Pancreas (tissue), 10 donors: ENCODE measurements at regions not wholly inside any gene's neighbourhood (a gene's known extent, or its start where the extent isn't known, plus 50 kb on each side); places are given as distances from the start of the nearest gene placed in this dataset.
A peak's percentile ranks its signal among the peaks of the same experiment; 100 is the strongest.

ENCODE experiments used
- ATAC-seq, 4 donors: fragments of 200-7000 bp; cut with Tn5 transposase; one replicate each; pipeline versions ENCODE4 v1.8.0 to v1.9.1; 2020; ENCODE audit warnings: mild to moderate bottlenecking in 4 of 4, moderate library complexity in 4 of 4
- DNase-seq, 6 donors: peaks; one replicate each; pipeline ENCODE4 v3.0.0-alpha.2; 2020
- FAIRE-seq: peaks from 2 replicates; lab custom pipeline; 2012; peaks lifted over from hg19 to GRCh38; lab: Jason Lieb, UNC
- H3K27ac ChIP-seq, 4 donors: fragments of 200-600 bp; sonication (generic); 1 replicate in 3 of 4; 2 replicates in 1 of 4; pipeline versions ENCODE4 v1.5.0 to v1.8.0; 2020
- H3K27me3 ChIP-seq, 4 donors: fragments of 200-600 bp; one replicate each; pipeline ENCODE4 v1.8.0; 2021
- H3K36me3 ChIP-seq, 3 donors: fragments of 200-600 bp; sonication (generic) in 1 of 3; one replicate each; pipeline versions ENCODE4 v1.5.0 to v1.8.0; 2020 to 2021
- H3K4me1 ChIP-seq, 3 donors: fragments of 200-600 bp; one replicate each; pipeline ENCODE4 v1.8.0; 2021
- H3K4me3 ChIP-seq, 4 donors: fragments of 200-600 bp; sonication (generic) in 2 of 4; one replicate each; pipeline versions ENCODE4 v1.5.0 to v1.8.0; 2020 to 2021
- H3K9me3 ChIP-seq, 4 donors: fragments of 200-600 bp; one replicate each; pipeline ENCODE4 v1.8.0; 2021
- CTCF ChIP-seq, 4 donors: fragments of 200-600 bp; sonication (generic) in 3 of 4; IDR thresholded peaks; one replicate each; pipeline versions ENCODE4 v1.5.0 to v1.8.0; 2021; ENCODE audit warnings: antibody characterized with exemption in 4 of 4
- WGBS, 2 donors: extraction: QIAGEN DNeasy Blood & Tissue Kit; methylation state at CpG; one replicate each; pipeline ENCODE4 v1.1.7; 2013; 5-methylcytosine and 5-hydroxymethylcytosine counted together
- intact Hi-C, 3 donors: fragments of 100-400 bp; cut with DNase I; formaldehyde crosslinking; loops; one replicate each; pipeline versions ENCODE4 v1.11.1 to v1.14.2; 2022
- donor health status: healthy with polysubstance abuse.
- donor health status: DM: no; HTN: no; CAD: no; lungs with moderate emphysema.
- donor health status: DM: no; HTN: no; CAD: no.
- donor health status: control.
- donor health status: control.
- donor health status: Bipolar disorder and iron deficiency.
- donor health status: DM: yes; HTN: yes; CAD: no.
- donor health status: DM: no; HTN: no; CAD: no.
- donor health status: DM: no; HTN: no; CAD: no.
- donor health status: DM: yes; HTN: yes; CAD: no.

DNA sequence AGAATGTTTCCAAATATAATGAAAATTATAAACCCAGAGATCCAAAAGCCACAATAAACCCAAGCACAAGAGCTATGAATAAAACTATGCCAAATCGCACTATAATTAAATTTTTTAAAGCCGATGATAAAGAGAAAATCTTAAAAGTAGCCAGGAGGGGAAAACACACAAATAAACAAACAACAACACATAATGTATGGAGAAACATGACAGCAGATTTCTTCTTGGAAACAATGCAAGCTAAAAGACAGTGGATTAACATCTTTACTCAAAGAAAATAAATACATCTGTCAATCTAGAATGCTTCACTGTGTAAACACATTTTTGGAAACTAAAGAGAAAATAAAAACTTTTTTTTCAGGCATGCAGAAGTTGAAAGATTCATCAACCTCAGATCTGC is 53.0 kb upstream of the SMOX start:
- WGBS, 2 donors, result 25 to 58% methylated on average over 2 of the region's 2 CpGs
- no peaks in the 10 kb centered on the region for H3K27me3 ChIP-seq
- peaks cover 0 to 3% (median 0%) of the 10 kb centered on the region in 3 donors for H3K4me1 ChIP-seq
- FAIRE-seq (no peak), DNase-seq (no peak), ATAC-seq (no peak)
- no peaks in the 10 kb centered on the region for H3K36me3 ChIP-seq
- no peak overlapping the region for H3K27ac ChIP-seq
- no peak overlapping the region for H3K4me3 ChIP-seq
- TF ChIP-seq CTCF (IDR thresholded peaks at IDR 0.05), result no peak
- intact Hi-C loops, result no loop called here
- H3K9me3 ChIP-seq, result no peaks in the 10 kb centered on the region

- DNase-seq (peak; percentile 41 to 87 (median 77)), ATAC-seq (peak; percentile 83 to 96 (median 92)), FAIRE-seq (no peak)
- Histone ChIP-seq H3K4me1 (peaks cover 0 to 3% (median 0%) of the 10 kb centered on the region in 3 donors), H3K4me3 (no peak overlapping the region), H3K27me3 (no peaks in the 10 kb centered on the region), H3K27ac (no peak overlapping the region), H3K36me3 (no peaks in the 10 kb centered on the region), H3K9me3 (no peaks in the 10 kb centered on the region)
- peak; percentile 49 to 57 (median 54) for TF ChIP-seq CTCF (IDR thresholded peaks at IDR 0.05)
- intact Hi-C loops, result no loop called here
- 34 to 40% methylated on average over 24 of the region's 24 CpGs for WGBS, 2 donors
Measured at GRCh38 chr20:4091490-4092479, 56.8 kb upstream of the SMOX start.

DNA sequence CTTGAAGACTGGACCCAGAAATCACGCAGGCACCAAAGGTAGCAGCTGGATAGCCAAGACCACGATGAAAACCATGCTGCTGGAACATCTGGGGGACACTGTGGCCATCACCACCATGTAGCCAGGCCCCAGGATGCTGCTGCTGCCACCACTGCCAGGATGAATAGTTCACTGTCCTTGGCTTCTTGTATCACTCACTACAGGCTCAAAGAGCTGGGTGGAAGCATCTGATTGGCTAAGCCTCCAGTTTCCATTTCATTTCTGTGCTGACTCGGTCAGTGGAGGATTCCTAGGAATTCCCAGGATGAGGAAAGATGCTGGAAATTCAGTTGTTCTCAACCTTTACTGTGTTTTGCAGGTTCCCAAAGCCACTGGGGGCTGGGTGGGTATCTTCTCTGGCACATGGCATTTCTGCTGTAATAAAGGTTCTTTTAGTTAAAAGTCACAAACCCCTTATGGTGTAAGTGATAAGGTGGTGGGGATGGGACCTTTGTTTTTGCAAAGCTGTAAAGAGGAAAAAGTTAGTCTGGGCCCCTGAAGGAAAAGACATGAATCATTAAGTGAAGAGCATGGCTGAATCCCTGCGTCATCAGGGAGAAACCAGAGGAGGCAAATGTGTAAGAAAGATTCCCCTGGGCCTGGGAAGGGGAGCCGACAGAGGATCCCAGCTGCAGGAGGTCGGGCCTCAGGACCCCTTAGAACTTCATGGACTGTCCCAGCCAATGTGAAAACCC is 57.7 kb upstream of the SMOX start:
- H3K4me3 ChIP-seq, result no peak overlapping the region
- H3K27ac ChIP-seq, result no peak overlapping the region
- FAIRE-seq (no peak), DNase-seq (no peak), ATAC-seq (peak in 2 of 4 donors; percentile 17 to 19)
- intact Hi-C loops, result no loop called here
- H3K27me3 ChIP-seq, result no peaks in the 10 kb centered on the region
- no peaks in the 10 kb centered on the region for H3K9me3 ChIP-seq
- H3K36me3 ChIP-seq, result no peaks in the 10 kb centered on the region
- H3K4me1 ChIP-seq, result peaks cover 0 to 3% (median 0%) of the 10 kb centered on the region in 3 donors
- no peak for TF ChIP-seq CTCF (IDR thresholded peaks at IDR 0.05)
- WGBS, 2 donors, result 74 to 91% methylated on average over 6 of the region's 6 CpGs

GRCh38 chr20:4089756-4090487 is 58.7 kb upstream of the SMOX start:
- no peak overlapping the region for H3K4me3 ChIP-seq
- intact Hi-C loops, result loop anchor here in 2 of 3 donors (5.0 to 10.0 kb wide), 5 partner anchors 73 to 415 kb away; partner anchors contain the start of genes PANK2 (in 1 of the 2) and RNF24 (in 1 of the 2)
- H3K27me3 ChIP-seq, result no peaks in the 10 kb centered on the region
- 82 to 85% methylated on average over 11 of the region's 11 CpGs for WGBS, 2 donors
- no peaks in the 10 kb centered on the region for H3K36me3 ChIP-seq
- peaks cover 0 to 6% (median 0%) of the 10 kb centered on the region in 3 donors for H3K4me1 ChIP-seq
- no peak for DNase-seq
- no peak for FAIRE-seq
- no peak for ATAC-seq
- TF ChIP-seq CTCF (IDR thresholded peaks at IDR 0.05), result no peak
- no peak overlapping the region for H3K27ac ChIP-seq
- no peaks in the 10 kb centered on the region for H3K9me3 ChIP-seq
